ENCODE measurements at regions not wholly inside any gene's neighbourhood (a gene's known extent, or its start where the extent isn't known, plus 50 kb on each side); places are given as distances from the start of the nearest gene placed in this dataset.
A peak's percentile ranks its signal among the peaks of the same experiment; 100 is the strongest.

- Histone ChIP-seq H3K9me3 (no peaks in the 10 kb centered on the region), H3K4me1 (peaks cover 0 to 61% (median 28%) of the 10 kb centered on the region in 4 donors), H3K36me3 (no peaks in the 10 kb centered on the region), H3K4me3 (no peak overlapping the region), H3K27ac (no peak overlapping the region), H3K27me3 (no peaks in the 10 kb centered on the region)
- WGBS (ENCODE audit: insufficient coverage, low coverage, low lambda C conversion rate, missing lambda C conversion rate) = 75% methylated on average over 12 of the region's 16 CpGs
- no peak for DNase-seq
- TF ChIP-seq, protein P1, sequence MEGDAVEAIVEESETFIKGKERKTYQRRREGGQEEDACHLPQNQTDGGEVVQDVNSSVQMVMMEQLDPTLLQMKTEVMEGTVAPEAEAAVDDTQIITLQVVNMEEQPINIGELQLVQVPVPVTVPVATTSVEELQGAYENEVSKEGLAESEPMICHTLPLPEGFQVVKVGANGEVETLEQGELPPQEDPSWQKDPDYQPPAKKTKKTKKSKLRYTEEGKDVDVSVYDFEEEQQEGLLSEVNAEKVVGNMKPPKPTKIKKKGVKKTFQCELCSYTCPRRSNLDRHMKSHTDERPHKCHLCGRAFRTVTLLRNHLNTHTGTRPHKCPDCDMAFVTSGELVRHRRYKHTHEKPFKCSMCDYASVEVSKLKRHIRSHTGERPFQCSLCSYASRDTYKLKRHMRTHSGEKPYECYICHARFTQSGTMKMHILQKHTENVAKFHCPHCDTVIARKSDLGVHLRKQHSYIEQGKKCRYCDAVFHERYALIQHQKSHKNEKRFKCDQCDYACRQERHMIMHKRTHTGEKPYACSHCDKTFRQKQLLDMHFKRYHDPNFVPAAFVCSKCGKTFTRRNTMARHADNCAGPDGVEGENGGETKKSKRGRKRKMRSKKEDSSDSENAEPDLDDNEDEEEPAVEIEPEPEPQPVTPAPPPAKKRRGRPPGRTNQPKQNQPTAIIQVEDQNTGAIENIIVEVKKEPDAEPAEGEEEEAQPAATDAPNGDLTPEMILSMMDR (IDR thresholded peaks at IDR 0.05) = no peak
- no peak for TF ChIP-seq POLR2A (IDR thresholded peaks at IDR 0.05)
- intact Hi-C loops (cut with DNase I) = loop anchor here in 1 of 2 donors (10.0 kb wide), 1 partner anchor 46 kb away; no protein-coding TSS in a partner anchor
- ATAC-seq = no peak
Measured at GRCh38 chr7:130990178-130990832, 256.3 kb upstream of the KLF14 start.

- ATAC-seq (peak in 3 of 4 donors; percentile 1 to 15 (median 2)), DNase-seq (no peak)
- H3K27me3 ChIP-seq = no peaks in the 10 kb centered on the region
- 68% methylated on average over 7 of the region's 11 CpGs for WGBS (ENCODE audit: insufficient coverage, low coverage, low lambda C conversion rate, missing lambda C conversion rate)
- H3K9me3 ChIP-seq = no peaks in the 10 kb centered on the region
- TF ChIP-seq, protein P1 (IDR thresholded peaks at IDR 0.05) = no peak
- no peak for TF ChIP-seq POLR2A (IDR thresholded peaks at IDR 0.05)
- intact Hi-C loops (cut with DNase I) = loop anchor here in 1 of 2 donors (10.0 kb wide), 1 partner anchor 49 kb away; no protein-coding TSS in a partner anchor
- no peak overlapping the region for H3K4me3 ChIP-seq
- H3K27ac ChIP-seq = peak overlapping the region; percentile 73 to 90 (median 83)
- peaks cover 0 to 59% (median 28%) of the 10 kb centered on the region in 4 donors for H3K4me1 ChIP-seq
- H3K36me3 ChIP-seq = no peaks in the 10 kb centered on the region
Measured at GRCh38 chr7:130993671-130994365, 259.8 kb upstream of the KLF14 start.

DNA sequence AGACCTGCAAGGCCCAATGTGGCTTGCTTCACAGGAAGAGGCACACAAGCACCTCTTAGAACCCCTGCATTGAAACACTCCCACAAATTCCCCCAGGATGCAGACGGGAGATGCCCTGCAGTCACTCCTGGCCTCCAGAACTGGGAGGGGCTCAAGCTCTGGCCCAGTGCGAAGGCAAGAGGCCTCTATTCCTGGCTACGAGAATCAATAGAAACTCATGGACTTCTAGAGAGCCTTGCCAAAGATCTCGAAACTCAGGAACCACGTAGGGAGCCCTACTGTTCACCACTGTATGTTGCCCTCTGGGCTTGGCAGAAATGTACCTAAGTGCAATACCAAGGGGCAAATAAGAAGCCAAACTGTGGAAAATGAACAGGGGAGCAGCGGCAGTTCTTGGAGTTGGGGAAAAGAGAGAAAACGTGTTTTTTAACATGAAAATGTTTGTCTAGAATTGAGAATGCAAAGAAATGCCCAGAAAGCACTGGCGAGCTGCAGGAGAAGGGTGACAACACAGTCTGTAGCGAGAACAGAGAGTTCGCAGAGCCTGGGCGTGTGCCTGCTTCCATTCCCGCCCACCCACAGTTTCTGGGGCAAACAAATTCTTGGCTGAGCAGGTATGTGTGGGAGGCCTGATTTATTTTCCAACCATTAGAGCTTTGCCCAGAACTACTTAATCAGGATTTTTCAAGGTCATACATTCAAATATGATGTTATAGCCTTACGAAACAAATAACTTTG, 260.5 kb upstream of the KLF14 start:
- ATAC-seq = peak; percentile 70 to 85 (median 74)
- no peaks in the 10 kb centered on the region for H3K9me3 ChIP-seq
- H3K4me1 ChIP-seq = peaks cover 0 to 51% (median 24%) of the 10 kb centered on the region in 4 donors
- no peaks in the 10 kb centered on the region for H3K36me3 ChIP-seq
- DNase-seq = peak; percentile 59 to 70 (median 69)
- no peak for TF ChIP-seq POLR2A (IDR thresholded peaks at IDR 0.05)
- TF ChIP-seq, protein P1 (IDR thresholded peaks at IDR 0.05) = no peak
- intact Hi-C loops (cut with DNase I) = loop anchor here in 1 of 2 donors (10.0 kb wide), 1 partner anchor 50 kb away; no protein-coding TSS in a partner anchor
- H3K27ac ChIP-seq = peak overlapping the region; percentile 73 to 90 (median 83)
- WGBS (ENCODE audit: insufficient coverage, low coverage, low lambda C conversion rate, missing lambda C conversion rate) = 12% methylated on average over 13 of the region's 13 CpGs
- H3K27me3 ChIP-seq = no peaks in the 10 kb centered on the region
- H3K4me3 ChIP-seq = no peak overlapping the region

GRCh38 chr7:130995252-130996081, 261.5 kb upstream of the KLF14 start:
- H3K9me3 ChIP-seq = no peaks in the 10 kb centered on the region
- no peak for DNase-seq
- no peaks in the 10 kb centered on the region for H3K36me3 ChIP-seq
- H3K27me3 ChIP-seq = no peaks in the 10 kb centered on the region
- 35% methylated on average over 10 of the region's 10 CpGs for WGBS (ENCODE audit: insufficient coverage, low coverage, low lambda C conversion rate, missing lambda C conversion rate)
- peak overlapping the region; percentile 73 to 90 (median 83) for H3K27ac ChIP-seq
- TF ChIP-seq, protein P1 (IDR thresholded peaks at IDR 0.05) = no peak
- no peak for TF ChIP-seq POLR2A (IDR thresholded peaks at IDR 0.05)
- peak; percentile 18 to 50 (median 20) for ATAC-seq
- peaks cover 0 to 48% (median 24%) of the 10 kb centered on the region in 4 donors for H3K4me1 ChIP-seq
- intact Hi-C loops (cut with DNase I) = loop anchor here in 1 of 2 donors (10.0 kb wide), 1 partner anchor 51 kb away; no protein-coding TSS in a partner anchor
- no peak overlapping the region for H3K4me3 ChIP-seq
